ENCODE measurements at regions not wholly inside any gene's neighbourhood (a gene's known extent, or its start where the extent isn't known, plus 50 kb on each side); places are given as distances from the start of the nearest gene placed in this dataset.

DNA sequence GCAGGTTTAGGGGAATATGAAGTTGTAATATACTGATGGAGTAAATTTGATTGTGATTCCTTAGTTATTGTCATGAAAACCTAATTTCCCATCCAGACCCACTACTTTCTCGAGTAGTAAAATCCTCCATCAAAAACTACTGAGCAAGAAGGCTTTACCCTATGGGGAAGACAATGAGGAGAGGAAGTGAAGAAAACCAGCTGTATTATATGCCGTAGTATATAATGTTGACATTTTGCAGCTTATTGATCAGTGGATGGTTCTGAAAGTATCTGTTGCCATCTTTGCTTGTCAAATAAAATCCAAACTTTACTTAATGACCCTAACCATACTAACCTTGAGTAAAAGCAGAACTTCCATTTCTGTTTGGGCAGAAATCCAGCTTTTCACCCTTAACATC is 292.8 kb upstream of the RAG2 start:
- DNase-seq (ENCODE audit: low spot score in 2 of 2): no peak
- Histone ChIP-seq H3K4me3 (no peak overlapping the region), H3K27me3 (ENCODE audit: low read depth) (no peaks in the 10 kb centered on the region), H3K4me1 (no peaks in the 10 kb centered on the region; the same call in 1 of the 2 replicates), H3K9me3 (no peaks in the 10 kb centered on the region), H3K36me3 (replicated peaks) (no peaks in the 10 kb centered on the region)
- in situ Hi-C loops (cut with MboI; ENCODE audit: low sequenced_read_pairs): no loop called here

DNA sequence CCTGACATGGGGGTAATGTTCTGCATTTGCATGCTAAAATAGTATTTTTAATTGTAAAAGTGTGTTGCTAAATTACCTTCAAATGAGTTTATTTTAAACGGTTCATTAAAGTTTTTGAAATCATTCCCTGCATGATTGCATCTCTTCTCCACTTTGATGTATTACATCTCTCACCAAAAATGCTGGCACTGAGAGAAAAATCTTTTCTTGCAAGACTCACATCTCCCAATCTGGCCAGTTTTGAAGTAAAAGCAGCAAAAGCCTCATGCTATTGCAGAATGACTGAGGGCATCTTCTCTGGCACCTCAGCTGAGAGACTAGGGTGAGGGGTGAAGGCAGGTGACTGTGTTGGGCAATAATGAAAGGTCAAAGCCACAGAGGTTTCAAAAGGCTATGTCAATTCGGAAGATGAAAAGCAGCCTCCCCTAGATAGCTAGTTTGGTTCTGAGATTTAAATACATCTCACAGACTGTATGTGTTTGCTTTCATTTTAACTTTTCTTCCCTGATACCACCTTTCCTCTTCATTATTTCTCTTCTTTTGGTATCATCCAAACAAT is 292.2 kb upstream of the RAG2 start:
- in situ Hi-C loops (cut with MboI; ENCODE audit: low sequenced_read_pairs): no loop called here
- no peak for DNase-seq (ENCODE audit: low spot score in 2 of 2)

DNA sequence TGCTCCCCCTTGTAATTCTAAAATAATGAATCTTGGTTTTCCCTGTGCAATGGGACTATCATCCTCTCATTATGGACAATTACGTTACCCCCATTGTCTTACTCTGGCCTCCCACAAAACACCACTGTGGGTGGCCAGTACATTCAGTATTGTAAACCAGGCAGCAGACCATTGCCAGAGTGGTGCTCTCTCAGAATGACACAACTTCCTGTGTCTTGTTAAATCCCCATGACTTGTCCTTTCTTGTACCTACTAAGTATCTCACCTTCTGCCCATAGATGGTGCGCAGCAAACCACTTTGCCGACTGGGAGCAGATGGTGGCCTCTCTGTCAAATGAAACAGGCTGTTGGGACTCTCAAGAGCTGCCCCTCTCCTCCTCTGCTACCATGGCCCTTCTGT is 287.1 kb upstream of the RAG2 start:
- no peak for DNase-seq (ENCODE audit: low spot score in 2 of 2)
- Histone ChIP-seq H3K36me3 (replicated peaks) (no peaks in the 10 kb centered on the region), H3K4me3 (no peak overlapping the region), H3K9me3 (no peaks in the 10 kb centered on the region), H3K27me3 (ENCODE audit: low read depth) (no peaks in the 10 kb centered on the region), H3K4me1 (no peaks in the 10 kb centered on the region)
- in situ Hi-C loops (cut with MboI; ENCODE audit: low sequenced_read_pairs): no loop called here

More for the DNA sequence above, 292.2 kb upstream of the RAG2 start:
- Histone ChIP-seq H3K27me3 (ENCODE audit: low read depth) (no peaks in the 10 kb centered on the region), H3K9me3 (no peaks in the 10 kb centered on the region), H3K4me1 (no peaks in the 10 kb centered on the region), H3K4me3 (no peak overlapping the region), H3K36me3 (replicated peaks) (no peaks in the 10 kb centered on the region)

DNA sequence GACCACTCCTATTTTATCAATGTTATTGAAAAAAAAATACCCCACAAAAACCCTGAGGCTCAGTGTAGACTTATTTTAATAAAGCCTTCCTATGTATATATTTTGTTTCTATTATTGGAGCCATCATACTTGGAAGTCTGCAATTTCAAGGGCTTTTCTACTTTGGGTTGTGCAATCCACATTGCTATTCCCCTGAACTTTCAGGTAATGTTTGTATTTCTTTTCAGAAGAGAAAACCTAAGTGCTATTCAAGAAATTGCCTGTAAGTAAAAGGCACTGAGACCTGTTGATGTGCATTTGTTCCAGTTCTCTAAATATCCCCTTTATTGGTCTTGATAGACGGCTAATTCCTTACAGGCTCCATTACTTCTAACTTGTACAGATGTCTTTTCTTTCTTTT is 280.7 kb upstream of the RAG2 start:
- no peak for DNase-seq (ENCODE audit: low spot score in 2 of 2)
- Histone ChIP-seq H3K9me3 (no peaks in the 10 kb centered on the region), H3K4me3 (no peak overlapping the region), H3K4me1 (no peaks in the 10 kb centered on the region), H3K27me3 (ENCODE audit: low read depth) (no peaks in the 10 kb centered on the region), H3K36me3 (replicated peaks) (no peaks in the 10 kb centered on the region)
- in situ Hi-C loops (cut with MboI; ENCODE audit: low sequenced_read_pairs): no loop called here

DNA sequence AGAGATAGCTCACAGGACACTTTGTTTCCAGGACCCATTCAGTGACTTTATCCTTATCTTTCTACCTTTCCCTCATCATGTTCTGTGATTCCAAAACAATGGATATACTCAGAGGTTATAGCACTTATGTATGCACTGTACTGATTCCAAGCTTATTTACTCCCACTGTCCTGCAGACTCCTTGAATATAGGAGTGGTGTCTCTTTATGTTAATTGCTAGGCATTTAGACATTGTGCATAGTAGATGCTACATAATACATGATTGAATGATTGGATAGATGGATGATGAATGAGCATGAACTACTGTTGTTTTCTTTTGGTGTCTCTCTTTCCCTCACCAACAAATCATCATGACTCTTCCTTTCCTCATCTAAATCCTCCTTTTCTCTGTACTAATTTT is 279.1 kb upstream of the RAG2 start:
- in situ Hi-C loops (cut with MboI; ENCODE audit: low sequenced_read_pairs): no loop called here
- Histone ChIP-seq H3K27me3 (ENCODE audit: low read depth) (no peaks in the 10 kb centered on the region), H3K9me3 (no peaks in the 10 kb centered on the region), H3K4me1 (no peaks in the 10 kb centered on the region), H3K36me3 (replicated peaks) (no peaks in the 10 kb centered on the region), H3K4me3 (no peak overlapping the region)
- DNase-seq (ENCODE audit: low spot score in 2 of 2): no peak

DNA sequence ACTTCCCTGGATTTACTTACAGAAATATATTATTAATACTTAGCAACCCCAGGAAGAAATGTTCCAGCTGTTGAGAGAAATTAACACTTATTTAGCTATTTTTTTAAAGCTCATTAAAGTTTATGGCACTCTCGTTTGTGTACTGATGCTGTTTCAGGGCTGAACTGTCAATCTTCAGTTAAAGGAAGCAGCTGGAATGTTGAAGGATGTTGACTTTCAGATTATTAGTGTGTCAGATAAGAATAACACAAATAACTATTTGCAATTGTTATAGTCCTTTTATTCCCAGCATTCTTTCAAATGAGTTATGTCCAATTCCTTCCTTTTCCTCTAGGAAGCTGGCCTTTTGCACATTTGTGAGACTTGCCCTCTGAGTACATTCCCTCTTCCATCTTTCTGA is 278.2 kb upstream of the RAG2 start:
- Histone ChIP-seq H3K4me3 (no peak overlapping the region), H3K27me3 (ENCODE audit: low read depth) (no peaks in the 10 kb centered on the region), H3K4me1 (no peaks in the 10 kb centered on the region), H3K36me3 (replicated peaks) (no peaks in the 10 kb centered on the region), H3K9me3 (no peaks in the 10 kb centered on the region)
- in situ Hi-C loops (cut with MboI; ENCODE audit: low sequenced_read_pairs): no loop called here
- no peak for DNase-seq (ENCODE audit: low spot score in 2 of 2)

DNA sequence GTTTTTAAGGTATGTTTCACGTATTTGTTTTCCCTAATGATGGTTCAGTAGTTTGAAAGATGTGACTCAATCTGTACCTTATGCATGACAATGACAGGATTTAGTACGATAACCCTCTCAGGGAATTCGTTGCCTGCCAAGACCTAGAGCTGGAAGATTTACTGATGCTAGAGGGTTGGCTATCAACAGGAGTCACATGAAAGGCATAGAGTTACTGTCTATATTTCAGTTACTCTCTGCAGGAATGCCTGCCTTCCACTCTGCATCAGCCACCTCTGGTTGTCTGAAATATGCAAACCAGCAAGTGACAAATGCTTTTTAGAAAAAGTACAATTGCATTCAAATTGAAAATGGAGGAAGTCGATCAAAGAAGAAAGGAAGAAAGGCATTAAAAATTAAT is 276.3 kb upstream of the RAG2 start:
- H3K36me3 ChIP-seq (replicated peaks): no peaks in the 10 kb centered on the region
- no peaks in the 10 kb centered on the region for H3K27me3 ChIP-seq (ENCODE audit: low read depth)
- no peak for DNase-seq (ENCODE audit: low spot score in 2 of 2)
- no peaks in the 10 kb centered on the region for H3K4me1 ChIP-seq
- no peak overlapping the region for H3K4me3 ChIP-seq
- H3K9me3 ChIP-seq: no peaks in the 10 kb centered on the region
- in situ Hi-C loops (cut with MboI; ENCODE audit: low sequenced_read_pairs): no loop called here

DNA sequence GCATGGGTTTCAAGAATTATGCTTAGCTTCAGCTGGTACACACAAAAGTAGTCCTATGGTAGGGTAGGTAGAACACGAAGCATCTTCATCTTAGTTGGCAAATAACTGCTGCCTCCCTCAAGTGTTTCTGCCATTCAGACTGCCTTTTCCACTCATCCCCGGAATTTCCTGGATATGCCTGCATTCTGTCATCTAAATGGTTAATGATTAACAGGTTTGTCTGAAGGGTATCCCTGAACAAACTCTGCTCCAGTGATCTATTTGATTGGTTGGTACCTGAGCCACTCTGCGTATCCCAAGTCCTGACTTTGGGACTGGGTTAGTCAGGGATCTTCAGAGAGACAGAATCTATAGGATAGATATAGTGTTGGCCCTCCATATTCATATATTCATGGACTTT is 272.3 kb upstream of the RAG2 start:
- H3K36me3 ChIP-seq (replicated peaks): no peaks in the 10 kb centered on the region
- no peak overlapping the region for H3K4me3 ChIP-seq
- in situ Hi-C loops (cut with MboI; ENCODE audit: low sequenced_read_pairs): no loop called here
- no peaks in the 10 kb centered on the region for H3K27me3 ChIP-seq (ENCODE audit: low read depth)
- no peak for DNase-seq (ENCODE audit: low spot score in 2 of 2)
- H3K9me3 ChIP-seq: no peaks in the 10 kb centered on the region
- H3K4me1 ChIP-seq: no peaks in the 10 kb centered on the region

DNA sequence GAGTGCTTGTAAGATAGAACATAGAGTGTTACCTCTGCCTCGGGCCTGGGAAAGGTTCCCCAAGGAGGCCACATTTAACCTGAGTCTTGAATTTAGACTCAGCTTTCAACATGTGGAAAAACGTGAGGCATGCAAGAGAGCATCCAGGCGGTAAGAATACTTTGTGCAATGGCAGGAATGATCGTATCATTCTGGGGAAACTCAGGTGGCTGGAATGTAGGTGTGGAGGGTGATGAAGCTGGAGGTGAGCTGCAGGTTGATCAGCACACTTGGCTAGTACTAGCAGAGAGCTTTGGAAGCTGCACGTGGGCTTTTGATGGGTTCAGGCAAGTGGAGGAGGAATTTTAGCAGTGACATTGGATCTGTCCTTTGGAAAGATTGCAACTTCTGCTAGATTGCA is 270.3 kb upstream of the RAG2 start:
- H3K36me3 ChIP-seq (replicated peaks): no peaks in the 10 kb centered on the region
- no peaks in the 10 kb centered on the region for H3K27me3 ChIP-seq (ENCODE audit: low read depth)
- no peaks in the 10 kb centered on the region for H3K4me1 ChIP-seq
- no peak for DNase-seq (ENCODE audit: low spot score in 2 of 2)
- in situ Hi-C loops (cut with MboI; ENCODE audit: low sequenced_read_pairs): no loop called here
- H3K4me3 ChIP-seq: no peak overlapping the region
- H3K9me3 ChIP-seq: no peaks in the 10 kb centered on the region

DNA sequence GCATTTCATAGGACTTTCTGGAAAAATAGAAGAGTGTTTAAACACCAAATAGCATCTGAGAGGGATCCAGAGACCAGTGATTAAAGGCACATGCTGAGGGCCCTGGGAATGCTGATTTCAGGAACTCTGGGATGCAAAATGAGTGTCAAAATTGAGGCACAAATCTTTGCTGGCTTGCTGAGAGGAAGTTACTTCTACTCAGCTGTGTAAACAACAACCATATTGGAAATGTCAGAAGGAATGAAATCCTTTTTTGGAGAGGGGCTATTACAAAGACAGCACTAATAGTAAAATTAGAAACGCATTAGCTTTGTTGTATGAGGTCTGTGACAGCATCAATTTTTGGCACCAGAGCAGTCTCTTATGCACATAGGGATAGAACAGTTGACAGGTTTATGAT is 267.8 kb upstream of the RAG2 start:
- H3K4me3 ChIP-seq: no peak overlapping the region
- no peaks in the 10 kb centered on the region for H3K9me3 ChIP-seq
- H3K36me3 ChIP-seq (replicated peaks): no peaks in the 10 kb centered on the region
- no peaks in the 10 kb centered on the region for H3K27me3 ChIP-seq (ENCODE audit: low read depth)
- no peak for DNase-seq (ENCODE audit: low spot score in 2 of 2)
- H3K4me1 ChIP-seq: no peaks in the 10 kb centered on the region
- in situ Hi-C loops (cut with MboI; ENCODE audit: low sequenced_read_pairs): no loop called here

DNA sequence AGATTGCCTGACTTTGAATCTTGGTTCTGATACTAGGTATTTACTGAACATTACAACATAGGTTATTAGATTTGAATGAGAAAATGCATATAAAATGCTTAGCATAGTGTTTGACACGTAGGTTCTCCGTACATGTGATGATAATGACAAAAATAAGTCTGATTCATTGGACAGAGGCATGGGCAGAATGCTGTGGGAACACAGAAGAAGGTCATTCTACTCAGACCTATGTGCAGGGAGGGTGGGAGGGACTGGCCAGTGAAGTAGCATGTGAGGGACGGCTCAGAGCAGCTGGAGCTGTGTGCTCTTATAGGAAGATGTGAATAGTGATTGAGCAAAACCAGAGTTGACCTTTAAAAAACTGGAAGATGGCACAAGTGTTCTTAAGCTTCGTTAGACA is 256.8 kb upstream of the RAG2 start:
- no peak for DNase-seq (ENCODE audit: low spot score in 2 of 2)
- in situ Hi-C loops (cut with MboI; ENCODE audit: low sequenced_read_pairs): no loop called here
- no peaks in the 10 kb centered on the region for H3K27me3 ChIP-seq (ENCODE audit: low read depth)
- no peaks in the 10 kb centered on the region for H3K4me1 ChIP-seq
- H3K4me3 ChIP-seq: no peak overlapping the region
- H3K9me3 ChIP-seq: no peaks in the 10 kb centered on the region
- no peaks in the 10 kb centered on the region for H3K36me3 ChIP-seq (replicated peaks)

DNA sequence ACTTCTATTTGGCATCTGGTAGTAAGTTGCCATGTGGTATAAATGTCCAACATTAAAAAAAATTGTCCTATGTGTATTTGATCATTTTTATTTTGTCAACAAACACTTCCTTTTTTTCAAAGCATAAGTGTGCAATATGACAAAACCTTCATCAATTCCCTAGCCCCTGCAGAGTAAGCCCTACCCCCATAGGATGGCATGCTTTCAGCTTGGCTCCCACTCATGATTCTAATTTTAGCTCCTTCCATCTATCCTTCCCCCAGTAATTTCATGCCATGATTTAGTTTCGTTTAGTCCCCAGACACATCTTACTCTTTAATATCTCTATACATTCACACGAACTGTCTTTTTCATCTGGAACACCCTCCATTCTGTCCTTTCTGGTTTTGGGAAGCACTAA is 250.6 kb upstream of the RAG2 start:
- DNase-seq (ENCODE audit: low spot score in 2 of 2): no peak
- Histone ChIP-seq H3K4me3 (no peak overlapping the region), H3K36me3 (replicated peaks) (no peaks in the 10 kb centered on the region), H3K27me3 (ENCODE audit: low read depth) (no peaks in the 10 kb centered on the region; the same call in 1 of the 2 replicates), H3K4me1 (no peaks in the 10 kb centered on the region), H3K9me3 (no peaks in the 10 kb centered on the region)
- in situ Hi-C loops (cut with MboI; ENCODE audit: low sequenced_read_pairs): no loop called here

DNA sequence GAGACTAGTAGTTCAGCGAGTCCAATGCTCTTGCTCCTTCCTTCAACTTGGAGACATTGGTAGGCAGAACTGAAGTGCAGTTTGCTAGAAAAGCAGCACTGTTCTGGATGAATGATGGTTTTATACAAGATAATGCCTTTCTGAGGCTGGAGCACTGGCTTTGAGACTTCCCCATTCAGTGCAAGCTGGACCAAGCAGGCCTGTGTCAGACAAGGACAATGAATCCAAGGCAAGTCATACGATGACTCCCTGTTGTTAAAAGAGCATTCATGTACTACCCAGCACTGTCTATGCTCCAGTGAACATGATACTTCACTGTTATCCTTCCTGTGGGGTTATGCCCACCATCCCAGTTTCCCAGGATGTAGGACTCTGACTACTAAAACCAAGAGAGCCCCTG is 242.3 kb upstream of the RAG2 start:
- no peaks in the 10 kb centered on the region for H3K36me3 ChIP-seq (replicated peaks)
- no peak overlapping the region for H3K4me3 ChIP-seq
- no peaks in the 10 kb centered on the region for H3K27me3 ChIP-seq (ENCODE audit: low read depth)
- in situ Hi-C loops (cut with MboI; ENCODE audit: low sequenced_read_pairs): no loop called here
- no peak for DNase-seq (ENCODE audit: low spot score in 2 of 2)
- H3K4me1 ChIP-seq: no peaks in the 10 kb centered on the region
- no peaks in the 10 kb centered on the region for H3K9me3 ChIP-seq

DNA sequence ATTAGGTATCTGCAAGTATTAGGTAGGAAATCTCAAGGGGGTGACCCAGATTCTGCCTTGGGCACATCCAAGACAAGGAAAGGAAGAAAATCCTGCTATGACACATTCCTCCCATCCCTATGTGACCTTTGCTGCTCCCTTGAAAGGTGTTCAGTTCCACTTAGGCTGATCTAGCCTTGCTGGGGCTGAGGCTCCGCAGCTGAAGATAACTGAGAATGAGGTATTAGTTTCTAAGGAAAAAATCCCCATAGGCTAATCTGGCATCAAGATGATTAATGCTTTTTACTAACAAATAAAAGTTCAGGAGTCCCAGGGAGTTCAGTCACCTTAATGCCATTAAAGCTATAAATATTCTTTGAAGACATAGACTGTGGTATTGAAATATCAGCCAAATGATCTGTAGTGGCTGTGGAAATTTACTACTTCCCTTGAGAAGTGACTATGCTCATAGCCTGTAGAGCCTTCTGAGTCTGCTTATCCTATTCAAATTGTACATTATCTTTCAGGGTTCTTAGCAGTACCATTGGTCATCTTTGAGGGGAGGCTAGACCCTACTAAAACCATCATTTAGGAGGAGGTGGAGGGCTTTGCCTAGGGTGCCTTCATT is 239.9 kb upstream of the RAG2 start:
- DNase-seq (ENCODE audit: low spot score in 2 of 2): no peak
- no peaks in the 10 kb centered on the region for H3K4me1 ChIP-seq
- in situ Hi-C loops (cut with MboI; ENCODE audit: low sequenced_read_pairs): no loop called here

DNA sequence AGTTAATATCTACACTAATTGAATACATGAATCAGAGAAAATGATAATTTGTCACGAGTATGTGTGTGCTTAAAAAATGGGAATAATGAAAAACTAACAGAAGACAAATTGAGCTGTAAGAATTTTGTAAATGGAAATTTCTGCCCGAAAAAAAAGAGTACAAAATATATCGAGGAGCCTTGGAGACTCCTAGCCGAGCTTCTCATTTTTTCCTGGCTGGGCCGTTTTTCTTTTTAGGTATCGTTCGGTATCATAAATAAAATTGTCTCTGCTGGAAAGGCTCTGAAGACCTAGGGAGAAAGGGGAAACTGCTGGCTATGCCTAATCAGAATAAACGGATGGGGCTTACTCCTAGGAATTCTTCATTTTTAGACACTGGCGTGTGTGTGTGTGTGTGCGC is 227.2 kb upstream of the RAG2 start:
- H3K4me1 ChIP-seq: no peaks in the 10 kb centered on the region
- no peaks in the 10 kb centered on the region for H3K36me3 ChIP-seq (replicated peaks)
- H3K9me3 ChIP-seq: no peaks in the 10 kb centered on the region
- no peak overlapping the region for H3K4me3 ChIP-seq
- no peaks in the 10 kb centered on the region for H3K27me3 ChIP-seq (ENCODE audit: low read depth)
- DNase-seq (ENCODE audit: low spot score in 2 of 2): no peak
- in situ Hi-C loops (cut with MboI; ENCODE audit: low sequenced_read_pairs): no loop called here

More for the DNA sequence above, 239.9 kb upstream of the RAG2 start:
- Histone ChIP-seq H3K36me3 (replicated peaks) (no peaks in the 10 kb centered on the region), H3K4me3 (no peak overlapping the region), H3K9me3 (no peaks in the 10 kb centered on the region), H3K27me3 (ENCODE audit: low read depth) (no peaks in the 10 kb centered on the region)

All from HAP-1 (cell line).